Stimulated activated CD4-positive, alpha-beta T cell treated with anti-CD3 and anti-CD28 coated beads, Interleukin-1b, Interleukin-23, amount 100 ng/mL, for 4 hours (primary cell): ENCODE measurements at regions not wholly inside any gene's neighbourhood (a gene's known extent, or its start where the extent isn't known, plus 50 kb on each side); places are given as distances from the start of the nearest gene placed in this dataset.

Experiments
- DNase-seq, 2 donors: peaks; one replicate each; pipeline ENCODE4 v3.0.0-alpha.2; 2020; ENCODE audit warnings: low read depth in 2 of 2

- DNase-seq: no peak
Observed at GRCh38 chr3:187822402-187822801, 77.1 kb upstream of the BCL6 start.

GRCh38 chr3:187823746-187824145 lies 78.5 kb upstream of the BCL6 start:
- no peak for DNase-seq

GRCh38 chr3:187827723-187828122 lies 82.5 kb upstream of the BCL6 start:
- DNase-seq: no peak

- no peak for DNase-seq
Observed at GRCh38 chr3:187828579-187829452, 83.5 kb upstream of the BCL6 start.

GRCh38 chr3:187830181-187830580 lies 84.9 kb upstream of the BCL6 start:
- DNase-seq: no peak

GRCh38 chr3:187831125-187832051 lies 86.1 kb upstream of the BCL6 start:
- DNase-seq: no peak

- DNase-seq: no peak
Observed at GRCh38 chr3:187832202-187832601, 86.9 kb upstream of the BCL6 start.

- no peak for DNase-seq
Observed at GRCh38 chr3:187833375-187833774, 88.1 kb upstream of the BCL6 start.

- DNase-seq: no peak
Observed at GRCh38 chr3:187833799-187834578, 88.7 kb upstream of the BCL6 start.

GRCh38 chr3:187836823-187837770 lies 91.8 kb upstream of the BCL6 start:
- DNase-seq: no peak

- DNase-seq: no peak
Observed at GRCh38 chr3:187838016-187838540, 92.8 kb upstream of the BCL6 start.

GRCh38 chr3:187839422-187839821 lies 94.2 kb upstream of the BCL6 start:
- no peak for DNase-seq

- no peak for DNase-seq
Observed at GRCh38 chr3:187840856-187841255, 95.6 kb upstream of the BCL6 start.

- no peak for DNase-seq
Observed at GRCh38 chr3:187841560-187841959, 96.3 kb upstream of the BCL6 start.

- DNase-seq: no peak
Observed at GRCh38 chr3:187843654-187844053, 98.4 kb upstream of the BCL6 start.

- DNase-seq: no peak
Observed at GRCh38 chr3:187844708-187845107, 99.4 kb upstream of the BCL6 start.

GRCh38 chr3:187845826-187846225 lies 100.6 kb upstream of the BCL6 start:
- no peak for DNase-seq

GRCh38 chr3:187848401-187848800 lies 103.1 kb upstream of the BCL6 start:
- no peak for DNase-seq

- no peak for DNase-seq
Observed at GRCh38 chr3:187849016-187849654, 103.9 kb upstream of the BCL6 start.
